NCI-H1930 (cell line): ENCODE measurements at regions not wholly inside any gene's neighbourhood (a gene's known extent, or its start where the extent isn't known, plus 50 kb on each side); places are given as distances from the start of the nearest gene placed in this dataset.
"Not testable (repeated sequence)": the region's sequence is repeated elsewhere in the genome, so short reads cannot be mapped to it uniquely, and the experiment has no call there.

ENCODE experiments used
- DNase-seq, 2 experiments: peaks; one replicate each; lab custom pipeline; 2025; lab: John Stamatoyannopoulos, UW

- no peak for DNase-seq
Observed at GRCh38 chr2:146979746-146980145, 865.1 kb upstream of the ACVR2A start.

GRCh38 chr2:146978577-146979555, 866.0 kb upstream of the ACVR2A start:
- no peak for DNase-seq

DNA sequence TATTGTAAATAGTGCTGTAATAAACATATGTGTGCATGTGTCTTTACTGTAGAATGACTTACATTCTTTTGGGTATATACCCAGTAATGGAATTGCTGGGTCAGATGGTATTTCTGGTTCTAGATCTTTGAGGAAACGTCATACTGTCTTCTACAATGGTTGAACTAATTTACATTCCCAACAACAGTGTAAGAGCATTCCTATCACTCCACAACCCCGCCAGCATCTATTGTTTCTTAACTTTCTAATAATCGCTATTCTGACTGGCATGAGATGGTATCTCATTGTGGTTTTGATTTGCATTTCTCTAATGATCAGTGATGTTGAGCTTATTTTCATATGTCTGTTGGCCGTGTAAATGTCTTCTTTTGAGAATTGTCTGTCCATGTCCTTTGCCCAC, 873.8 kb upstream of the ACVR2A start:
- DNase-seq: not testable (repeated sequence)

DNA sequence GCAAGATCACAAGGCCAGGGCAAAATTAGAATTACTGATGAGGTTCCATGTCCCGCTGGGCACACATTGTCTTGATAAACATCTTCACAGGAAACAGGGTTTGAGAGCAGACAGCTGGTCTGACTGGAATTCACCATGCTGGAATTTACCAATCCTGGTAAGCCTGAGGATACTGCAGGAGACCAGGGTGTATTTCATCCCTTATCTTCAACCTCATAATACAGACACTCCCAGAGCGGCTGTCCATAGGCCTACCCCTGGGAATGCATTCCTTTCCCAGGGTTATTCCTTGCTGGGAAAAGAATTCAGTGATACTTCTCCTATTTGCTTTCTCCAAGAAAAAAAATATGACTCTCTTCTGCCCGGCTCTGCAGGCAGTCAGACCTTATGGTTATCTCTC, 875.1 kb upstream of the ACVR2A start:
- DNase-seq: not testable (repeated sequence)

DNA sequence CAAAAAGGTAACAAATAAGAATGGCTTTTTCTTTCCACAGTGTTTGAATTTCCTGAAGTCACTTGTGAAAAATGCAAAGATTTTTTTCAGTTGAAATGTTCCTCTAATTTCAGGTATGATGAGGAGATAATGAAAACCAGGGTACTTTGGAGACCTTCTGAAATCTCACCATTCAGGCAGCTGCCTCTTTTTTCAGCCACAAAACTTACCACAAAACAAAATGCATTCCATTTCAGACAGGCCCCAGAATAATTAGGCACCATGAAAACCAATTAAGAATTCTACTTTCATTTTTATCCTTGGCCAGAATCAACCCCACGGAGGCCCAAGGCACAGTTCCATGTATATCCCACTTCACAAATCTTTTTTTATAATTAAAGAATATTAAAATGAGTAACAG, 880.3 kb upstream of the ACVR2A start:
- no peak for DNase-seq

- no peak for DNase-seq
Observed at GRCh38 chr2:146954544-146954943, 890.3 kb upstream of the ACVR2A start.

GRCh38 chr2:146952696-146953095, 892.1 kb upstream of the ACVR2A start:
- no peak for DNase-seq

- peak; percentile 8 to 24 for DNase-seq
Observed at GRCh38 chr2:146950911-146951310, 893.9 kb upstream of the ACVR2A start.

GRCh38 chr2:146950361-146950760, 894.5 kb upstream of the ACVR2A start:
- DNase-seq: peak in 1 of 2 experiments; percentile 0

DNA sequence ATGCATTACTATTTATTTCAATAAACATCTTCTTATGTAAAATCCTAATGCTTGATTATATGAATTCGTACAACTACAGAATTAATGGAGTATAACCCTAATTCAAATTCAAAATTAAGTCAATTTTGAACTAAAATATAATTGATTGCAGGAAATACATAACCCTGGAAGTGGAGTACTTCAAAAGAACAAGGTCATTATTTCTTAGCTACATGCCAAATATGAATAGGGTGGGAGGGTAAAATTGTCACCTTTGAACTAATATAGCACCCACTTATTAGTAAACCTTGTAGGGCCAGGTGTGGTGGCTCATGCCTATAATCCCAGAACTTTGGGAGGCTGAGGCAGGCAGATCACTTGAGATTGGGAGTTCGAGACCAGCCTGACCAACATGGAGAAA, 895.4 kb upstream of the ACVR2A start:
- no peak for DNase-seq

DNA sequence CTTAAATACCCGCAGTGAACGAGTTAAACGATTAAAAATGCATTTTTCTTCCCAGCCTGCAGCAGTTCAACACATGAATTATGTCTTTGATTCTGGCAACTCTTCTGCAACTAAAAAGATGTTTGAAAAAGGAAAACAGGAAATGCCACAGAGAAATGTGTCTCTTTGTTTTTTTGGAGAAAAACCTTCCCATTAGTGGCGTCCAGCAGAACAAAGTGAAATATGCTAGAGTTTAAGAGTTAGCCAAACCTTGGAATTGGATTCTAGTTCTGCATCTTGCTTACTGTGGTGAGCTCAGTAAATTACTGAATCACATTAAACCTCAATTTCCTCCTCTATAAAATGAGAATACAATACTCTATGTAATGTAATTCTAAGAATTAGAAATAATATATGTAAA, 900.2 kb upstream of the ACVR2A start:
- DNase-seq: no peak

DNA sequence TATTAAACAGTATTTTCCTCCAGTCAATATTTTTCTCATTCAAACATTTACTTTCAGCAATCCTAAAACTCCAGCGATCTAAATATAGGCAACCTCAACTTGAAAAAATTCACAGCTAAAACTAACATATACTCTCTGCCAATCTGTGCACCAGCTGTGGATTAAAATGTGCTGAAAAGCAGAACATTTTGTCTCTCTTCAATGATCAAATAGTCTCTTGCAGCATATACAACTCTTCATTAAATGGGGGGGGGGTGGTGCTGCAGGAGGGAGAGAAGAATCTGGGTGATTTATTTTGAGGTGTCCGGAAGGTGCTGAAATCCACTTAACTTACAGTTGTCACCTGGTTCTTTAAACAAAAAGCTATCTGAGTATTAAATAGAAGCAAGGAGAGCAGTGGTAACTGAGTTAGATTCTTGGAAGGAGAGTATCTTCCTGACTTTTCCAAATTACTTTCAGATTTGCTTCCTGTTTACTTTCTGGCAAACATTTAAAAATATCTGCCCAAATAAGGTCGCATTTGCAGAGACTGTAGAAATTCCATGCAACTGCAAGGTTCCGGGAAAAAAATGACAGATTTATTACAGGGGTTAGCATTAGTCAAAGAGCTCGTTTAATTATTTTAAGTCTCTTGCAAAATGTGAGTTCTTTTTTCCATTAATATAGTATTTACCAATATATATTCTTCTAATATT, 904.7 kb upstream of the ACVR2A start:
- no peak for DNase-seq

DNA sequence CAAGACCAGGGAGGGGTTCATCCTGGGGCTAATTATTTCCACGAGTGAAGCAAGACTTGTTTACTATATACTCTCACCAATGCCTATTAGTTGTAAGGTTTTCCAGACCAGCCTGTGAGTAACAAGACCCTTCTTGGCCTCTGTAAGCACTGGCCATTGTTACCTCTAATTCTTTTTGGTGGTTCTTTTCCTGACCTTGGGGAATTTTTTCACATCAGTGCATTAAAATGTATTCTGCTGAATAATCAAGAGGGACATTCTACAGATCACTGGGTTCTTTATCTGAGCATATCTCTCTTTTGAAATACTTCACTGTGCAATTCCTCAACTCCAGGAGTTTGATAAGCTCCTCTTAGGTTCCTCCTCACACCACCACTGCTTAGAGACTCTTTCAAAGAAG, 909.9 kb upstream of the ACVR2A start:
- DNase-seq: no peak

- DNase-seq: no peak
Observed at GRCh38 chr2:146931109-146931508, 913.7 kb upstream of the ACVR2A start.

- DNase-seq: peak; percentile 2 to 26
Observed at GRCh38 chr2:146927080-146927711, 917.6 kb upstream of the ACVR2A start.

- DNase-seq: no peak
Observed at GRCh38 chr2:146918280-146918679, 926.5 kb upstream of the ACVR2A start.

DNA sequence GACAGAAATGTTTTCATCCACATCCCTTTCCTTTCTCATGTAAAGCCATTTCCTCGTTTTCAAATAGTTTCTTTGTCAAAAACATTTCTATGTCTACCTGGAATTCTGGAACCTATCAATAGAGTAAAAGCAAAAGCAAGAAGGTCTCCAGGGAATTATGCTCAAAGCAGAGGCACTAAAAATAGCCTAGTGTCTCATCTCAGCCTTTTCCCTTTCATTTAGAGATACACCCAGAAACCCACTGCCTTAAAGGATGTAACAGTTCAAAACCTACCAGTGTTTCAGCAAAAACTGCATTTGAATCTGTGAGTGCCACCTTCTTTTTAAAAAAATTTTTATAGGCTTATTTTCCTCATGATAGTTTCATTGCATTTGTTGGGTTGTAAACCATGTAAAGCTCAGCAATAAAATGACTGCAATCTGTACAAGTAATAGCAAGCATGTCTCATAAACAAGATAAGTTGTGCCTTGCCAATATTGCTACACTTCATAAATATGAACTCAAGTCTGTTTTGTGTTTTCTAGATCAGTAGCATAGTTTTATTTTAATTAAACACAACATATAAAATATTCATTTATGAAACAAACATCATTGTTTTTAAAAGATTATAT, 927.3 kb upstream of the ACVR2A start:
- no peak for DNase-seq

DNA sequence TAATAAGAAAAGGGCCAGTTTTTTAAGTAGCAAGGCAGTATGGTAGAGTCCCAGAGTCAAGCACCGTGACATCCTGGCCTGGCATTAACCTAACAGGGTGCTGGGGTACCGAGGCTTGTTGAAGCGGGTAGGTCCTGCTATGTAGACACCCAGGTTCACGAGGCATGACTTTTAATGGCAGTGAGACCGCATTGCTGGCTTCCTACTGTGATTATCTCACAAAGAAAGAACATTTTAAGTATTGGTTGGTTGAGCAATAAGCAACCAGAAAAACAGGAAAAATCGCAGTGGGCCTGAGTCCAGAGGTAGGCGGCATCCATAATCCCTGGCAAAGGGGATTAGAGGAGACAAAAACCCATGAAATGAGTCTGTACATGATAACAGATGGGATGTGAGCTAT, 927.9 kb upstream of the ACVR2A start:
- DNase-seq: no peak

- DNase-seq: no peak
Observed at GRCh38 chr2:146913476-146913875, 931.4 kb upstream of the ACVR2A start.

DNA sequence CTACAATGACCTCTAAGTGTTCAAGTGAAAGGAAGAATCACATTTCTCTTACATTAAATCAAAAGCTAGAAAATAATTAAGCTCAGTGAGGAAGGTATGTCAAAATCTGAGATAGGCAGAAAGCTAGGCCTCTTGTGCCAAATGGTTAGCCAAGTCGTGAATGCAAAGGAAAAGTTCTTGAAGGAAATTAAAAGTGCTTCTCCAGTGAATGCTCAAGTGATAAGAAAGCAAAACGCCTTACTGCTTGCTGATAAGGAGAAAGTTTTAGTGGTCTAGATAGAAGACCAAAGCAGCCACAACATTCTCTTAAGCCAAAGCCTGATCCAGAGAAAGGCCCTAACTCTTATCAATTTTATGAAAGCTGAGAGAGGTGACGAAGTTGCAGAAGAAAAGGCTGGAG, 932.3 kb upstream of the ACVR2A start:
- no peak for DNase-seq

- no peak for DNase-seq
Observed at GRCh38 chr2:146908776-146909175, 936.1 kb upstream of the ACVR2A start.

DNA sequence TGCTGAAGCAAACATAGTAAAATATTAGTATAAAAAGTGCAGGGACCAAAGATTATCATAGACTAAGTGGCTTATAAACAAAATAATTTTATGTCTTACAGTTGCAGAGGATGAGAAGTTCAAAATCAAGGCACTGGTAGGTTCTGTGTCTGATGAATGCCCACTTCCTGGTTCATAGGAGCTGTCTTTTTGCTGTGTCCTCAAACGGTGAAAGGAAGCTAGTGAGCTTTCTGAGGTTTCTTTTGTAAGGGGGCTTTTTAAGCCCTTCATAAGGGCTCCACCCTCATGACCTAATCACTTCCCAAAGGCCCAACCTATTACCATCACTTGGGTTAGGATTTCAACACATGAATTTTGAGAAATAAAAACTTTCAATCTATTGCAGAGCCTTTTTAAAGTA, 946.7 kb upstream of the ACVR2A start:
- no peak for DNase-seq
